Keratinocyte (primary cell): ENCODE measurements at regions not wholly inside any gene's neighbourhood (a gene's known extent, or its start where the extent isn't known, plus 50 kb on each side); places are given as distances from the start of the nearest gene placed in this dataset.

Experiments used
- DNase-seq: peaks from one replicate; pipeline ENCODE4 v3.0.0-alpha.2; 2011; ENCODE audit warnings: low read depth, missing footprints, low spot score
- FAIRE-seq: peaks from 2 replicates; lab custom pipeline; 2011; peaks lifted over from hg19 to GRCh38; lab: Jason Lieb, UNC
- H2AFZ ChIP-seq: 2 replicates; pipeline ENCODE4 v1.6.0; 2012; ENCODE audit warnings: low read length, control low read depth, inconsistent platforms; ENCODE audit not compliant: control insufficient read depth
- H3K27ac ChIP-seq: 2 replicates; pipeline ENCODE4 v1.5.1; 2011; ENCODE audit warnings: low read length; ENCODE audit not compliant: control insufficient read depth, insufficient read depth
- H3K27me3 ChIP-seq: 3 replicates; pipeline ENCODE4 v1.6.0; 2011; ENCODE audit warnings: low read length; ENCODE audit not compliant: control insufficient read depth, insufficient read depth; ENCODE audit errors: extremely low read depth
- H3K36me3 ChIP-seq, 2 experiments: 2 replicates in 1 of 2; 3 replicates in 1 of 2; pipeline ENCODE4 v1.5.1; 2011; ENCODE audit warnings: low read length in 2 of 2, mild to moderate bottlenecking in 1 of 2; ENCODE audit not compliant: control insufficient read depth in 2 of 2, insufficient read depth in 2 of 2; ENCODE audit errors: extremely low read depth in 1 of 2
- H3K4me1 ChIP-seq: 3 replicates; pipeline ENCODE4 v1.5.1; 2011; ENCODE audit warnings: low read length; ENCODE audit not compliant: control insufficient read depth, insufficient read depth; ENCODE audit errors: extremely low read depth
- H3K4me2 ChIP-seq: 3 replicates; pipeline ENCODE4 v1.6.0; 2011; ENCODE audit warnings: low read depth, low read length; ENCODE audit not compliant: control insufficient read depth, insufficient read depth; ENCODE audit errors: extremely low read depth
- H3K4me3 ChIP-seq, 3 experiments: fragments of 200-600 bp in 1 of 3; sonication (generic) in 1 of 3; 2 replicates in 2 of 3; 3 replicates in 1 of 3; pipeline ENCODE4 v1.5.1; 2011 to 2016; ENCODE audit warnings: low read length in 3 of 3, mild to moderate bottlenecking in 3 of 3, control low read depth in 2 of 3, inconsistent platforms in 1 of 3, low read depth in 1 of 3, mixed read lengths in 1 of 3, mixed run types in 1 of 3, moderate library complexity in 1 of 3; ENCODE audit not compliant: control insufficient read depth in 2 of 3, insufficient read depth in 2 of 3; ENCODE audit errors: extremely low read depth in 1 of 3
- H3K79me2 ChIP-seq: 2 replicates; pipeline ENCODE4 v1.6.0; 2012; ENCODE audit warnings: low read length; ENCODE audit not compliant: control insufficient read depth, insufficient read depth
- H3K9ac ChIP-seq: 3 replicates; pipeline ENCODE4 v1.6.0; 2011; ENCODE audit warnings: low read length; ENCODE audit not compliant: control insufficient read depth, insufficient read depth; ENCODE audit errors: extremely low read depth
- H3K9me1 ChIP-seq: 3 replicates; pipeline ENCODE4 v1.6.0; 2011; ENCODE audit warnings: low read length; ENCODE audit not compliant: control insufficient read depth, insufficient read depth; ENCODE audit errors: extremely low read depth
- H3K9me3 ChIP-seq: 2 replicates; pipeline ENCODE4 v1.5.1; 2012; ENCODE audit warnings: low read depth, low read length; ENCODE audit not compliant: control insufficient read depth
- H4K20me1 ChIP-seq: 3 replicates; pipeline ENCODE4 v1.6.0; 2011; ENCODE audit warnings: low read length; ENCODE audit not compliant: control insufficient read depth, insufficient read depth; ENCODE audit errors: extremely low read depth
- EZH2 ChIP-seq: IDR thresholded peaks from one replicate; pipeline ENCODE4 v1.6.1; 2012; ENCODE audit warnings: inconsistent platforms, mild to moderate bottlenecking, low read length, moderate library complexity
- dilution Hi-C: fragments of 300-500 bp; cut with MboI; formaldehyde crosslinking; loops from one replicate; pipeline ENCODE4 v1.7.0; 2020; ENCODE audit warnings: low sequenced_read_pairs; ENCODE audit not compliant: extremely low pct_ligation_motif_present
- TF ChIP-seq, protein P1 (sequence below), 3 experiments: IDR thresholded peaks in 1 of 3; conservative IDR thresholded peaks in 1 of 3; optimal IDR thresholded peaks in 1 of 3; 2 replicates in 2 of 3; 3 replicates in 1 of 3; pipeline versions ENCODE3 to v1.5.1; 2011; ENCODE audit warnings: low read length in 3 of 3, mild to moderate bottlenecking in 3 of 3, moderate library complexity in 2 of 3, control low read depth in 1 of 3, inconsistent platforms in 1 of 3; ENCODE audit not compliant: insufficient read depth in 2 of 3; ENCODE audit errors: extremely low read depth in 1 of 3

DNA sequence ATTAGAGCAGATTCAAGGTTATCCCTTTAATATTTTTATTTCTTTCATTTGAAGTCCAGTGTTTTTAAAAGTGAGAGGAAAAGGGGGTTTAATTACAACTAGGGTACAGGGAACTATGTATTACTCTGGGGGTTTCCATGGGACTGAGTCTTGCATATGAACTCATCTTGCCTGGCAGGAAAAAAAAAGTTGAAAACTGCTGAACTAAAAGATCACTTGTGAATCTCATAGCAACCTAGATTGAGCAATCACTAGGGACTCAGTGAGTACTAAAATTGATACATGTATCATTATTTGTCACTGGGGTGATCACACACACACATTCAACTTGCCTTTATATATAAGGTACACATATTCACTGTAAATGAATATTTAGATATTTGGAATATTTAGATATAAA is 180.7 kb upstream of the SFRP2 start:
- no peak for FAIRE-seq
- dilution Hi-C loops = no loop called here

DNA sequence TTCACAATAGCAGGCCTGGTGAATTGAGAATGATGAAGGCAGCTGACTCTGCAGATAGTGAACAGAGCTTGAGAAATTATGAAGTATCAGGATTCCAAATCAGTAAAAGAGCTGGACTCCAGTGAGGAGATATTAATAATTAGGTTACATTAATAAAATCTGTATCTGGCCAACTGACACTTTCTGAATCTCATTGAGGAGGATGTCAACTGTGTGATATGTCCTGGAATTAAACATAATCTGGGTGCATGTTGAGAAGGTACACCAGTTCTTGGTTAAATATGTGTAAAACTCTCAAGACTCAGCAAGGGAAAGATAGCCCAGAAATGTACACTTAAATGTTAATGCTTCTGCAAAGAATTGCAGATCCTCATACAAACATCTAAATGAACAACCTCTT is 177.8 kb upstream of the SFRP2 start:
- Histone ChIP-seq H3K4me1 (no peaks in the 10 kb centered on the region), H3K9me3 (no peaks in the 10 kb centered on the region), H3K9me1 (no peaks in the 10 kb centered on the region), H3K27me3 (no peaks in the 10 kb centered on the region), H3K27ac (no peak overlapping the region), H3K4me2 (no peak overlapping the region), H3K79me2 (no peaks in the 10 kb centered on the region), H3K4me3 (no peak overlapping the region), H3K36me3 (no peaks in the 10 kb centered on the region), H3K9ac (no peak overlapping the region), H2AFZ (no peak overlapping the region), H4K20me1 (no peaks in the 10 kb centered on the region)
- no peak for FAIRE-seq
- dilution Hi-C loops = no loop called here
- no peak for DNase-seq
- no peak for TF ChIP-seq EZH2
- TF ChIP-seq, protein P1, sequence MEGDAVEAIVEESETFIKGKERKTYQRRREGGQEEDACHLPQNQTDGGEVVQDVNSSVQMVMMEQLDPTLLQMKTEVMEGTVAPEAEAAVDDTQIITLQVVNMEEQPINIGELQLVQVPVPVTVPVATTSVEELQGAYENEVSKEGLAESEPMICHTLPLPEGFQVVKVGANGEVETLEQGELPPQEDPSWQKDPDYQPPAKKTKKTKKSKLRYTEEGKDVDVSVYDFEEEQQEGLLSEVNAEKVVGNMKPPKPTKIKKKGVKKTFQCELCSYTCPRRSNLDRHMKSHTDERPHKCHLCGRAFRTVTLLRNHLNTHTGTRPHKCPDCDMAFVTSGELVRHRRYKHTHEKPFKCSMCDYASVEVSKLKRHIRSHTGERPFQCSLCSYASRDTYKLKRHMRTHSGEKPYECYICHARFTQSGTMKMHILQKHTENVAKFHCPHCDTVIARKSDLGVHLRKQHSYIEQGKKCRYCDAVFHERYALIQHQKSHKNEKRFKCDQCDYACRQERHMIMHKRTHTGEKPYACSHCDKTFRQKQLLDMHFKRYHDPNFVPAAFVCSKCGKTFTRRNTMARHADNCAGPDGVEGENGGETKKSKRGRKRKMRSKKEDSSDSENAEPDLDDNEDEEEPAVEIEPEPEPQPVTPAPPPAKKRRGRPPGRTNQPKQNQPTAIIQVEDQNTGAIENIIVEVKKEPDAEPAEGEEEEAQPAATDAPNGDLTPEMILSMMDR (optimal IDR thresholded peaks at IDR 0.05 in 1 of 3, IDR thresholded peaks at IDR 0.05 in 1 of 3, conservative IDR thresholded peaks at IDR 0.05 in 1 of 3; ENCODE audit: extremely low read depth in 1 of 3, insufficient read depth in 2 of 3, low read length in 3 of 3) = no peak

More for the DNA sequence above, 180.7 kb upstream of the SFRP2 start:
- no peak for TF ChIP-seq EZH2
- TF ChIP-seq, protein P1 (optimal IDR thresholded peaks at IDR 0.05 in 1 of 3, IDR thresholded peaks at IDR 0.05 in 1 of 3, conservative IDR thresholded peaks at IDR 0.05 in 1 of 3; ENCODE audit: extremely low read depth in 1 of 3, insufficient read depth in 2 of 3, low read length in 3 of 3) = no peak
- no peak overlapping the region for H3K4me3 ChIP-seq
- no peaks in the 10 kb centered on the region for H3K9me3 ChIP-seq
- no peaks in the 10 kb centered on the region for H3K27me3 ChIP-seq
- H3K9ac ChIP-seq = no peak overlapping the region
- no peaks in the 10 kb centered on the region for H3K4me1 ChIP-seq
- no peaks in the 10 kb centered on the region for H3K9me1 ChIP-seq
- no peak overlapping the region for H2AFZ ChIP-seq
- DNase-seq = no peak
- no peak overlapping the region for H3K27ac ChIP-seq
- H3K4me2 ChIP-seq = no peak overlapping the region
- H3K36me3 ChIP-seq = no peaks in the 10 kb centered on the region
- no peaks in the 10 kb centered on the region for H3K79me2 ChIP-seq
- H4K20me1 ChIP-seq = no peaks in the 10 kb centered on the region
